HG02884 (cell line): ENCODE measurements at regions not wholly inside any gene's neighbourhood (a gene's known extent, or its start where the extent isn't known, plus 50 kb on each side); places are given as distances from the start of the nearest gene placed in this dataset.

Experiments used
- ATAC-seq: cut with Tn5 transposase; IDR thresholded peaks from one replicate; pipeline ENCODE4 v1.9.1; 2021; ENCODE audit warnings: mild to moderate bottlenecking, moderate library complexity; ENCODE audit not compliant: unreplicated experiment

DNA sequence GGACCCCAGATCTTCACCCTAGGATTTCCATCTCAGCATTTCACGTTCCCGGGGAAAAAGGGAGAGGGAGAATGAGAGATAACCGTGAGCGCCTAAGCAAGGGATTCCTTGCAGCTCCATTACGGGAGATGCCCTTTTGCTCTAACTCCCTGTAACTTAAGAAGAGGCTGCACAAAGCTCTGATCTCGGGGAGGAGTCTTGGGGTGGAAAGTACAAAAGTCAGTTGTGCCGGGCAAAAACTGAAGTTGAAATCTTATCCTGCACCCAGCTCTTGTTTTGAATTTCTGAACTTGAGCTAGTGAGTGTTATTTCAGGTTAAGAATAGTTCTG, 256.4 kb upstream of the SOX21 start:
- no peak for ATAC-seq

DNA sequence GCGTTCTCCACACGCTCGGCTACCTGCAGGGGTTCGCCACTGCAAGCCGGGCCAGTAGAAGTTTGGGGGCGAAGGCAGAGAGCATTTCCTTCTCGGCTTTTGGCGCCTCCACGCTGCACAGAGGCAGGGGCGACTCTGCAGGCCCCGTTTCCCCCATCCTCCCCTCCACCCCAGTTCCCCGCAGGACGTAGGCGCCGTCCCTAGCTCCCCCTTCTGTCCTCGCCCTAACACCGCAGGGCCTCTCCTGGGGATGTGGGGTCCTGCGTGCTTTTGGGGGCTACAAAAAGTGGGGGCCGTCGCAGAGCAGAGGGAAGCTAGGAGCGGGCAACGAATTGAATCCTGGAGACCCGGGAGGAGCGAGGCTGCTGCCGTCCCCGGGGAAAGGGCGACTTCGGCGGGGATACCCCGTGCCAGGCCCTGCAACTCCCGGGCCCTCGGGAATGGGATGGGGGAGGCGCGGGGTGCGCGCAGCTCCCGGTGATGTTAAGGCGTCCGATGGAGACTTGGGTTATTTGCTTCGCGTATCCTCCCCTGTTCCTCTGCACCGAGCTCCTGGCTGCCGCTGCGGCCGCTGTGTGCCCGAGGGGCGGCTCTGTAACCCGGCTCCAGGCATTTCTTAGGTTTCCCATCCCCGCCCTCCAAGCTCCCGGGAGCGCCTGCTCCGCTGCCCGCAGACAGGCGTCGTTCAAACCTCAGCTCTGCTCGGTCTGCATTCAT, 255.9 kb upstream of the SOX21 start:
- peak; percentile 24 for ATAC-seq

- ATAC-seq: peak; percentile 71
These were observed 255.1 kb upstream of the SOX21 start for GRCh38 chr13:94967183-94968039.

GRCh38 chr13:94966422-94966955, 254.1 kb upstream of the SOX21 start:
- no peak for ATAC-seq

DNA sequence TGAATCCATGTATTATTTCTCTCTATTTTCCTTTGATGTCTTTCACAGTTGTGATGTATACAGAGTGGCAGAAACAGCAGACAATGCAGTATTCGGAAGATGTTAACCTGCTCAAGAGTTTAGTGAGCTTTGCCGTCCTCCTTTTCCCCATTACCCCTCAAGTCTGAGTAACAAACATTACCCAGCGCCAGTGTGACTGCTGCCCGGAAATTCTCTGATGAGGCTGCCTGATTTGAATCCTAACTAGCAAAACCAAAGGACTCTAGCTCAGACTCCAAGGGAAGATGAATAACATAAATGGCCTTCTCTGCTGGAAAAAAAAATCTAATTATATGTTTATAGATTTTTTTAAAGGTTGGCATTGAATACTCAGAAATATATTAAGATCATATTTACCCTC, 247.3 kb upstream of the SOX21 start:
- ATAC-seq: no peak

DNA sequence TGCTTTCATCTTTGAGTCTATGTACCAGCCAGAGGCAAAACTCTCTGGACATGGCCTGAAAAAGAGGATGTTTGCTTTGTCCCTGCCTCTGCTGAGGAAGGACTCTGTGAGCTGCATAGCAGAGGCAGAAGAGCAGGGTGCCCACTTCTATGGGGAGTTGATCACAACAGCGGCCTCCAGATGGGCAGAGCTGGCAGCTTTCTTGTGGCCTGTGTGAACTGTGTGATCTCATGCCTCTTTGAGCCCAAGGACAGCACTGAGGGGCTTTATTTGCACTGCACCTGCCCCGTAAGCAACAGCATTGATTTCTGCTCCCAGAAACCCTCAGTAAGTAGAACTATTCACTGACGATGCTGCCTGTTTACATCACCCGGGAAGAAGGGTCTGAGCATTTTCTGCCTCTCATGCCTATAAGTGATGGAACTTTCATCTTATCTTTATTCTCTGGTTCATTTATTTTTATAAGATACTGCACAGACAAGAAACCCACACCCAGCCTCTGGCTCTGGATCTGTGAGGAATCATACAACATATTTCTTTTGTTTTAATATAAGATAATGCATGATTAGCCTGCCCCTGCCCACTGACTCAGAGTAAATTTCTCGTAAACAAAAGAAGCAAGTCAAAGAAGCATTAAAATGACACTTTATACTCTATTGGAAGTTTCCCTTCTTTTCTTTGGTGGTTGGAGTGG, 244.2 kb upstream of the SOX21 start:
- ATAC-seq: no peak

DNA sequence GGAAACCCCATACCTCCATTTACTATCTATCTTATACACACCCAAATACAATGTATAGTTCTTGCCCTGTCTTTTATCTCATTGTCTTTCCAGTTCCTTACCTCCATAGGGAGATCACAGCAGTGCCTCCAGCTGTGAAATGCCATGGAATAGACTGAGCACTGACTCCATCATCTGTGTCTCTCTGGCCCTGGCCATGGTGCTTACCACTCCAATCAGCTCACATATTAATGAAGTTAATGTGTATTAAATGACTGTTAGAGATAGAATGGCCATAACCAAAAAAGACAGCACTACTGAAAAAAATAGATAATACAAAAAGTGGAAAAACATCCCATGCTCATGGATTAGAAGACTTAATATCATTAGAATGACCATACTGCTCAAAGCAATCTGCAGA, 240.4 kb upstream of the SOX21 start:
- no peak for ATAC-seq

DNA sequence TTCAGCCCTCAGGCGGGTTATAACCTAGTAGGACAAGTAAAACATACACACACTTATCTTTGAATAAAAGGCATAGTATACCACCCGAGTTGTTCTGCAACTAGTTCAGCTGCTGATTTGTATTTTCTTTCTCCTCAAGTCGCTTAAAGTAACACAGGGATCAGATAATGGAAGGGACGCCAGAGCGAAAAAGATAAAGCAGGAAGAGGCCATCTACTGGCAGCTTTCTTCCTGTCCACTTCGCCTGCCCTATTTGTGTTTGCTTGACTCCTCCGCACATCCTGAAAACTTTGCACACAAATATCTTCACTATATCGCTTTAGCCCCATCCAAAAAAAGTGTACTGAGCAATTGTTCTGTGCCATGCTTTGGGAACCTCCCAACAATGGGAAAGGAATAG, 238.0 kb upstream of the SOX21 start:
- no peak for ATAC-seq

DNA sequence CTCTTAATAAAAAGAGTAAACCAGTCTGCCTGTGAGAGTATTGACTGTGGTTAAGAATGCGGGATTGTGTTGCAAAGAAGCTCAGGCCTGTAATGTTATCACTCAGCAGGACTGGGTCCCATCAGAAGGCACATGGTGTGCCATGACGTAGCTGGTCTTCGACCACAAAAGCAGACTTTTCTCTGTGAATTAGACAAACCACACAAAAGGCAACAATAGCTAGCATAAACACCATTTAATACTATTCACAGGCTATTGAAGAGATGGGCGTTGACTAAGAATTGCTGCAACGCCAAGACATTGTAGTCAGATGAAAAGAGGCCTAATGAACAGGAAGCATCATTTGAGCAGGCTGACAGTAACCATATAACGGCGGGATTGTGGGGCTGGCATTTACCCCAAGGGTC, 235.6 kb upstream of the SOX21 start:
- no peak for ATAC-seq

DNA sequence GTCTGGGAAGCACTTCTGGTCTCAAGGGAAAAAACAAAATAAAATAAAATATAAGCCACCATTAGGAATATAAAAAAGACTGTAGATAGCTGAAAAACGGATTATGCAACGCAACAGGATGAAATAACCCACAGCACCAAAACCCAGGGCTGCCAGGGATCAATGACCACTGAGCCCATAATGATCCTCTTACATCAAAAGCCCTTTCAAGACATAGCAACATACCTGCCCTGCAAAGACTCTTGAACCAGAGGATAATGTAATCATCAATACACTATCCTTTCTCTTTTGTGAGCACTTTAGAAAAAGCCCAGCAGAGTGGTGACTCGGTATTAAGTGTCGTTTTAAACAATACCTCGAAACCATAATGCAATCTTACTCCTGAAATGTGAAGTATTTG, 235.0 kb upstream of the SOX21 start:
- ATAC-seq: no peak

- no peak for ATAC-seq
These were observed 233.7 kb upstream of the SOX21 start for GRCh38 chr13:94946039-94946438.

DNA sequence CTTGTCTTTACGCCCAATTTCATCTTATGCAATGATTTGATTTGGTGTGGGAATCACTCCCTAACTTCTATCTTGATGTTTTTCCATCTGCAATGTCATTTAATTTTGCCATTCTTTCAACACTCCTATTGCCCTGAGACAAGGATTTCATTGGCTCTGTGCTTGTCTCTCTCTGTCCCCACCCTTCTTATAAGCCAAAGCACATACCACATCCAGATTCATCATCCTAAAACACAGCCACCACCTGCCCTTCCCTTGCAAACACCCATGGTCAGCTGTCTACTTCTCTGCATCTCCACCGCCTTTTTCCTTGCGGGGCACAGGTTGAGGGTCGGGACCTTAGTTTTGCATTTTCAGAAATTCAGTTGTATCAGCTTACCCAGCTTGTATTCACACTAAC, 225.8 kb upstream of the SOX21 start:
- no peak for ATAC-seq

GRCh38 chr13:94936633-94937032, 224.3 kb upstream of the SOX21 start:
- no peak for ATAC-seq

- ATAC-seq: no peak
These were observed 221.6 kb upstream of the SOX21 start for GRCh38 chr13:94933936-94934335.

DNA sequence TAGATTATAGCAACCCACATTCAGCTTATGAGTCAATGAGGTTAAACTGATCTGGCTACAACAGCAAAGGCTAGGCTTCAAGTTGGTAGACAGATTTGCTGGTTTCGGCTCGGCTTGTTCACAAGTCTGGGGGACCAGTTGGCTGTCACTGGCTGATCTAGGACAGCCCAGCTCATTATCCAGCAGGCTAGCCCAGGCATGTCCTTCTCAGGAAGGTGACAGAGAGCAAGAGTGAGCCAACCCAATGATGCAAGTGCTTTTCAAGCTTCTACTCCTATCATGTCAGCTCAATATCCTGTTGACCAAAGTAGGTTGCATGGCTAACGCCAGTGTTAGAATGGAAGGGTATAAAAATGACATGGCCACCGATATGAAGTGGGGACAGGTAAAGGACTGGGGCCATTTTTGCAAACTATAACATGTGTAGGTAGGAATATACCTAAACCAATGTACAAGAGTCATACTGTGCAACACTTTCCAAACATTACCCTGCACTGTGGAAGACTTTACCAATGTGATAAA, 220.9 kb upstream of the SOX21 start:
- ATAC-seq: no peak

GRCh38 chr13:94928127-94928775, 215.9 kb upstream of the SOX21 start:
- ATAC-seq: no peak

GRCh38 chr13:94925263-94925662, 212.9 kb upstream of the SOX21 start:
- no peak for ATAC-seq

GRCh38 chr13:94921181-94921580, 208.8 kb upstream of the SOX21 start:
- no peak for ATAC-seq

GRCh38 chr13:94920578-94920977, 208.2 kb upstream of the SOX21 start:
- no peak for ATAC-seq

GRCh38 chr13:94917824-94918223, 205.5 kb upstream of the SOX21 start:
- ATAC-seq: no peak

DNA sequence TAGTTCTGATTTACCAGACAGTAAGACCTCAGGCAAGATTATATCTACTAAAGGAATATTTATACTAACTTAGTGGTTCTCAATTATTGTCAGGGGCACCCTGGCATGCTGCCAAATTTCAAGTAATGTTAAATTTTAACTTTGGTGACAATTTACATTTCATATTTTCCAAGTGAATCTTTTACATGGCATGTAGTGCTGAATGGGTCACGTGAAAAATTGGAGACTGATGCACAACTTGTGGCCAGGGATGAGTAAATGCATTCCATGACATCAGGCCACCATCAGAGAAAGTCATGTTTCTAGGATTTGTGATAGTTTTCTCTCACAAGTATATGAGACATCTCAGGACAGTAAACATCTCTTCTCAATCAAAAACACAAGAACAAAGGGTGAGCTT, 202.6 kb upstream of the SOX21 start:
- ATAC-seq: no peak
